Kidney glomerular epithelial cell (primary cell): ENCODE measurements at regions not wholly inside any gene's neighbourhood (a gene's known extent, or its start where the extent isn't known, plus 50 kb on each side); places are given as distances from the start of the nearest gene placed in this dataset.
"Not testable (repeated sequence)": the region's sequence is repeated elsewhere in the genome, so short reads cannot be mapped to it uniquely, and the experiment has no call there.

ENCODE experiments used
- DNase-seq: peaks from one replicate; lab custom pipeline; 2025; lab: John Stamatoyannopoulos, UW

DNA sequence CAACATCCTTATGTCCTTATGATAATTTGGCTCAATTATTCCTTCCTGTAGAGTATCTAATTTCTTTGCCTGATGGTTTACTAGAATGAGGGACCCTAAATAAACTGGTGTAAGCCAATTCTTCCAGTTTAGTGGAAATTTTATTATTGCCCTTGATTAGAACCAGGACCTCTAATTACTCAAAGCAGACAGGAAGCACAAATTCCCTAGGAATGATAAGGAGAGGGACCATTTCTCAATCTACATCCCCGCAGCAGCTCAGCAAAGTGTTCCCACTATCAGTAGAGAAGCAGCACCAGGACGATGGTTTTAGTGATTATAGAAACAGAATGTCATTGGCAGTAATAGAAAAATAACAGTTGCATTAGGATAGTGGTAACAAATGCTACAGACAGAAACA is 97.1 kb downstream of the PLPPR4 start:
- DNase-seq: no peak

DNA sequence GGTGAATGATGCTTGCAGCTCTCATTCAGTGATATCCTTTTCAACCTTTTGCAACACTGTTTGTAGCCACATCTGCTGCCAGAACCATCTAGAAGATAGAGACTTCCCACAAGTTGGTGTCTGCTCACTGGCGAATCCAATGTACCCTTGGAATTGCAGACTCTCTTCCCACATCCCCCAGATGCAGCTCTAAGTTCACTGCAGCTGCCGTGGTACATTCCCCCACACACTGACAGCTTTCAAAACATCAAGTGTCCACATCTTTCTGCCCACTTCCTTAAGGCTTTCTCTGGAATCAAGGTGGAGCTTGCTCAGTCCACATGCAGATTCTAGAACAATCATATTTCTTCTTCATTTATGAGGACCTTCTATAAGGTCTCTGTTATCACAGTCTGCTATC is 99.2 kb downstream of the PLPPR4 start:
- no peak for DNase-seq

DNA sequence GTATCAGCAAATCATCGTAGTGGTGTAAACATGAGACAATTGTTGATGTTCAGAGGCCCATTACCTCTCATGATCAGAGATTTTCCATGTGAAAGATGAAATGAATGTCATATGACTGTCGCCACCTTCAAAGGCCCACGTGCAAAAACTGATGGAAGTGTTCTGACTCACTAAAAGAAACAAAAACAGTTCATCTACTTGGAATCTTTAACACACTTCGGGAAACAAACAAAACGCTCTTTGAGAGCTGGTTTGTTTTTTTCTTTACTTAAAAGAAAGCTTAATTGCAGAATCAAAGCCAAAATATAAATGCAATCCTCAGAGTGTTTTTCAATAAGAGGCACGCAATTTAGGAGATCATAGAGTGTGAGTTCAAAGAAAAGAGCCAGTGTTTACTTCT is 100.8 kb downstream of the PLPPR4 start:
- DNase-seq: peak; percentile 23

DNA sequence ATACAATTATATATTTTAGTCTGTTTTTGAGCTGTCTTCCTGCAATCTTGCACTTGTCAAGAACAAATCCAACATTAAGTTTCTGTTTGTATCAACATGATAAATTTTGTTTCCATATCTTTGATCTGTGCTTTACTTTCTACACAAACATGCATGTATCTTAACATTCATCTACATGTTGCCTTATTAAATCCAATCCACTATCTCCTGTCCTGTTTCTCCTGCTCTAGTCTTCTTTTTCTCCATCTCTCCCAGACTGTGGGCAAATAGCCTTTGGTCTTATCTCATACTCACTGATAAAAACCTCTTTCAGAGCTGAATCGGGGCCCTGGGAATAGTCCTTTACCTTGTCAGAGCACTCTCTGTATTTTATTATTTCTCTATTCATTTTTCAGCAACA is 101.3 kb downstream of the PLPPR4 start:
- no peak for DNase-seq

DNA sequence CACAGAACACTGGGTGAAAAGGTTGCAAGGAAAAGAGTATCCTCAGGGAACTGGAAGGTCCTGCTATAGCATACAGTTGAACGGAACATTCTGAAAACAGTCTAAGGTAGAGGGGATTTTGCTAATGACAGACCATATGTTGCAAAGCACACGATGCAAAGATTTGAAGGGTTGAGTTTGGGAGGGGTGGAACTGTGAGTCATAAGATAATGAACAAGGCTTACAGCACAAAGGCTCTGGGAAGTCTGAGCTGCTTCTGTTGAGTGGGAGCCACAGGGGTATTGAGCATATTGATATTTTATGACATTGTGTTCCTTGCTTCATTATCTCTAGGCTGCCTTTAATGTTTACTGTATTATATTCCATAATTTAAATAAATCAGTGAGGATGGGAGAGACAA is 104.9 kb downstream of the PLPPR4 start:
- DNase-seq: no peak

DNA sequence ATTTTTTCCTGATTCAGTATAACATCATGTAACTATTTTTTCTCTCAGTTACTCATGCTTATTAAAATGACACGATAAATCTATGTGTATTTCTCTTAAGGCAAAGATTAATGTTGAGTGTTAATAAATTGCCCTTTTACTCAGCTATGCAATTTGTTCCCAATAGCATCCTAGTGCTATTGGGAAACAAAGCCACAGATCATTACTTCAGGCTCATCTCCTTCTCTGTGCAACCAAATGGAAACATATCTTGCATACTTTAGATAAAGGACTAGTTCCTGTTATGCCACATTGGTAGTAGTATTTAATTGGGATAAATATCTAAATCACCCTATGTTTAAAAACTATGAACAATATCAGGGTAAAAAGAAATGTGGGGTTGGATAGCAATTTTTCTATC is 106.2 kb downstream of the PLPPR4 start:
- peak; percentile 18 for DNase-seq

DNA sequence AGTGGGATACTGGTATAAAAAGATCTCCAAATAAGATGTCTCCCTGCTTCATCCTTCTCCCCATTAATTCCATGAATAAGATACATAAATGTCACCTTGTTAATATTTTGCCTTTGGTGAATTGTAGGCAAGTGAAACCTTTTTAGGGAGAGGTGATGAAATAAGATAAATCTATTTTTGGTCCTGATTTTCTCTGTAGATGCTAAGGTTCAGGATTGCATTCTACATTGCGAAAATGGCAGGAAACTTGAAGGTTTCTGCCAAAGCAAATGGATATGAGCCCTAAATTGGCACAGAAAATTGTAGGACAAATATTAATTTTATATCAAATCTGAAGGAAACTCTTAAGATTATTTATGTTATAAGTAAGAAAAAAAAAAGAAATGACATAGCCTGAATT is 107.1 kb downstream of the PLPPR4 start:
- DNase-seq: no peak

DNA sequence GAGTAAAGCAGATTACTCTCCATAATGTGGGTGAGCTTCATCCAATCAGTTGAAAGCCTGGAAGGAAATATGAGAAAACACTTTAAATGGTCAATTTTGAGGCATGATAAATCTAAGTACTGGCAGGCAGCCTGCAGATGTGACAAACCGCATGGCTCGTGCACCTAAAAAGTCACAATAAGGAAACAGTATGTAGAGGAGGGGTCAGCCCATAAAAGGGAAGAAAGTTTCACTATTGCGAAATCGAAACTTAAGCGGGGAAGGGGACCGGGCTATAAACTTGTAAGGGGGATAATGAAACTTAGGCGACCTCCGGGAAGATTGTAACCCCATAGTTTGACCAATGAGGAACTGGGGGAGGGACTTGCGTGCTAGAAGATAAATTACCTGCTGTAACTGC is 109.8 kb downstream of the PLPPR4 start:
- no peak for DNase-seq

DNA sequence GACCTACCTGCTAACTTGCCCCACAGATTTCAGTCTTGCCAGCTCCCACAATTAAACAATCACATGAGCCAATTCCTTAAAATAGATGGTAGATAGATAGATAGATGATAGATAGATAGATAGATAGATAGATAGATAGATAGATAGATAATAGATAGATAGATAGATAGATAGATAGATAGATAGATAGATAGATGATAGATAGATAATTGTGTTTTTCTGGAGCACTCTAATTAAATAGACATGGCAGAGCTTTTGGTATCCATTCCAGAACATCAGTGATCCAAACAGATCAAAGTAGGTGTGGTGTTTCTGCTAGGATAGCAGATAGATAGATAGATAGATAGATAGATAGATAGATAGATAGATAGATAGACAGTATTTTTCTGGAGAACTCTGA is 110.4 kb downstream of the PLPPR4 start:
- not testable (repeated sequence) for DNase-seq

DNA sequence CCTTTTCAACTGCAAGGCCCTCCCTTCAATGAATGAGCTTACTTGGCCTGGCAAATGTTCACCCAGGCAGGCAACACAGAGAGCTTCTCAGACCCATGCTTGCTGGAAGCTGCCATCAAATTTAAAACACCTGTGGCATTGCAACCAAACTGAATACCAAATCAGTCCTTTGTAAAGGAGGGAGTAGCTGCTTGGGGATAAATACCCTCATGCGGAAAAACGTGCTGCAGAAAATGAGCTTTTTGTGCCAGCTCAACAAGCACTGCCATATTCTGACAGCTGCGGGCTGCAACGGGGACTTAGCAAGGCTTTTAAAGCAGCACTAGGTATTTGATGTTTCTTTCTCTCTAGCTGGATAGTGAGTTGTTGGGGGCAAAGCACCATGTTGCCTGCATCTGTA is 119.7 kb downstream of the PLPPR4 start:
- no peak for DNase-seq

DNA sequence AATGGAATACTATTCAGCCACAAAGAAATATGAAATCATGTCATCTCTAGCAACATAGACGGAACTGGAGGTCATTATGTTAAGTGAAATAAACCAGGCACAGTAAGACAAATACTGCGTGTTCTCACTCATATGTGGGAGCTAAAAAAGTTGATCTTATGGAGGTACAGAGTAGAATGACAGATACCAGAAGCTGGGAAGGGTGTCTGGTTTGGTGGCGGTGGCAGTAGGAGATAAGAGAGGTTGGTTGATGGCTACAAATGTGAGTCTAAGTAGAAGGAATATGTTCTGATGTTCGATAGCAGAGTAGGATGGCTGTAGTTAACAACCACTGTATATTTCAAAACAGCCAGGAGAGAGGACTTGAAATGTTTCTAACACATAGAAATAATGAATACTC is 121.6 kb downstream of the PLPPR4 start:
- no peak for DNase-seq

DNA sequence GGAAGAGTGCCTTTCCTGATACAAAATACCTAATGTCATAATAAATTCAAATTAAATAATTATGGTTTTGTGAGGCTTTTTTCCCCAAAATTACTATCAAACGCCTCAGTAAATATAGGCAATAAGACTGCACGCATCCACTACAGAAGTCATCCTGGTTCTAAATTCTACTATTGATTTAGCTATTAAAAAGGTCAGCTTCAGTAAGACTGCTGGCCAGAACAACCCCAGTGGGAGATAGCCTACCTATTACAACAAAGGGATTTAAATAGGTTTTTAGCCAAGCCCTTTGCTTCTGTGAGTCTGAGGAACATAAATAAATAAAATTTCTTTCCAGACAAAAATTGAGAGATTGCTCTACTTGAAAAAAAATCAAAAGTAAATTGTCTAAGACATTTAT is 132.1 kb downstream of the PLPPR4 start:
- DNase-seq: no peak

DNA sequence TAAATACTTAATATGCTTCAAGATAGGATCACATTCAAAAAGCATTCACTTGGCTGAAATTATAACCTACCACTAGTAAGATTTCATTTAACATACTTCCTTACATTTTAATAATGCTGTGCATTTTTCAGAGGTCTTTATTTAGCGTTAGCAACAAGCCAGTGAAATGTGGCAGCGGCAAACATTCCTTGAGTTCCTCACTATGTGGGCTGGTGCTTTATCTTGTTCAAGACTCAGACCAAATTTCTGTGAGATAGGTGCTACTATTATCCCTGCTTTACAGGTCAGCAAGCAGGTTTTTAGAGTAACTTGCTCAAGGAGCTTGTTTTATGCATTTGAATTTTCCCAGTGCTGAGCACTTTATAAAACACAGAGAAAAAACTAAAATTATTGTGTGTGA is 132.7 kb downstream of the PLPPR4 start:
- peak; percentile 34 for DNase-seq

DNA sequence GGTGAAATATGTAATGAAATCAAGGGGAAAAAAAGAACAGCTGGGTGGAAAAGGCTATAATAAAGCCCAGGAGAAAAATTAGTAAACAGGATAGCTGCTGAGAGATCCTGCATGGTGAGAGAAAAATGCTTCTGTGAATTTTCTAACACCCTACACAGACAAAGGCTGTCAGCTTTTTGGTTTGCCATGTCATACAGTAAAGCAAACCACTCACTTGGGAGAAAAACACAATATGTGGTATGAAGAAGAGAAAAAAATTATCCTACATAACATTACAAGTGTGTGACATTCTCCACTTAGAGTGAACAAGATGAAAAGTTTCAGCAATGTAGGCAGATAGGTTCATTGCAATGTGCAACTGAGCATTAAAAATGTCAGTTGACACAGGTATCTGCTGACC is 133.6 kb downstream of the PLPPR4 start:
- DNase-seq: no peak

DNA sequence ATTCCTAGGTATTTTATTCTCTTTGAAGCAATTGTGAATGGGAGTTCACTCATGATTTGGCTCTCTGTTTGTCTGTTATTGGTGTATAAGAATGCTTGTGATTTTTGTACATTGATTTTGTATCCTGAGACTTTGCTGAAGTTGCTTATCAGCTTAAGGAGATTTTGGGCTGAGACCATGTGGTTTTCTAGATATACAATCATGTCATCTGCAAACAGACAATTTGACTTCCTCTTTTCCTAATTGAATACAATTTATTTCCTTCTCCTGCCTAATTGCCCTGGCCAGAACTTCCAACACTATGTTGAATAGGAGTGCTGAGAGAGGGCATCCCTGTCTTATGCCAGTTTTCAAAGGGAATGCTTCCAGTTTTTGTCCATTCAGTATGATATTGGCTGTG is 137.3 kb downstream of the PLPPR4 start:
- not testable (repeated sequence) for DNase-seq

DNA sequence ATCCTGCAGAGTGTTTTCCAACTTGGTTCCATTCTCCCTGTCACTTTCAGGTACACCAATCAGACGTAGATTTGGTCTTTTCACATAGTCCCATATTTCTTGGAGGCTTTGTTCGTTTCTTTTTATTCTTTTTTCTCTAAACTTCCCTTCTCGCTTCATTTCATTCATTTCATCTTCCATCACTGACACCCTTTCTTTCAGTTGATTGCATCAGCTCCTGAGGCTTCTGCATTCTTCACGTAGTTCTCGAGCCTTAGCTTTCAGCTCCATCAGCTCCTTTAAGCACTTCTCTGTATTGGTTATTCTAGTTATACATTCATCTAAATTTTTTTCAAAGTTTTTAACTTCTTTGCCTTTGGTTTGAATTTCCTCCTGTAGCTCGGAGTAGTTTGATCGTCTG is 140.1 kb downstream of the PLPPR4 start:
- not testable (repeated sequence) for DNase-seq

DNA sequence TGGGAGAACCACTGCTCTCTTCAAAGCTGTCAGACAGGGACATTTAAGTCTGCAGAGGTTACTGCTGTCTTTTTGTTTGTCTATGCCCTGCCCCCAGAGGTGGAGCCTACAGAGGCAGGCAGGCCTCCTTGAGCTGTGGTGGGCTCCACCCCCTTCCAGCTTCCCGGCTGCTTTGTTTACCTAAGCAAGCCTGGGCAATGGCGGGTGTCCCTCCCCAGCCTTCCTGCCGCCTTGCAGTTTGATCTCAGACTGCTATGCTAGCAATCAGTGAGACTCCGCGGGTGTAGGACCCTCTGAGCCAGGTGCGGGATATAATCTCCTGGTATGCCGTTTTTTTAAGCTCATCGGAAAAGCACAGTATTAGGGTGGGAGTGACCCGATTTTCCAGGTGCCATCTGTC is 141.0 kb downstream of the PLPPR4 start:
- DNase-seq: not testable (repeated sequence)

DNA sequence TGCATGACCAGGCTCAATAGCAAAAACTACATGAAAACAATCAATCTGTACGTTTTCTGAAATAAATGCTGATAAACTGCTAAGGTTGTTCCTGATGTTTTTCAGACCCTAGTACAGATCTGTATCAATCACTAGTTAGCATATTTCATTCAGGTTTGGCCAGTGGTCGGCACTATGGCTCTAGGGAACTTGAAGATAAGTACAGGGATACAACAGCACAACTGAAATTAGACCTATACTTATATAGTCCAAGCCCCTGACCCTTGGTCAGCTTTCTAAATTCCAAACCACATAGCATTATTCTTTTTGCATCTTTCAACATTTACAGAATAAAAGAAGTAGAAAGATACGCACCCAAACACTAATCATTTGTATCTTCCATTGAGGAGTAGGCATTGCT is 142.7 kb downstream of the PLPPR4 start:
- no peak for DNase-seq

DNA sequence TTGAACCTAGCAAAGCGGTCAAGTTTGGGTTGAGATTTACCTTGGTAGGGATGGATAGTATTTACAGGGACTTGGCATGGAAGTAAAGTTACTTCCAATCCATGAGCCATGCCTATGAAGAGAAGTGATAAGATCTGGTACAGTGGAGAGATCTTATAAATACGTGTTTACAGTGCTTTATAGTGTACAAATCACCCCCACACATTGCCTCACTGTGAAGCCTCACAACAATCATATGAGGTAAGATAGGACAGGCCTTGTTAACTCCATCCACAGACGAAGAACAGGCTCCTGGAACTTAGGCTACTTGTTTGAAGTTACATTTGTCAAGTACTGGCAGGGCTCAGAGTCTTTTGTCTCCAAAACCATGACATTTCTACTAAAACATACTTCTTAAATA is 159.8 kb downstream of the PLPPR4 start:
- no peak for DNase-seq

DNA sequence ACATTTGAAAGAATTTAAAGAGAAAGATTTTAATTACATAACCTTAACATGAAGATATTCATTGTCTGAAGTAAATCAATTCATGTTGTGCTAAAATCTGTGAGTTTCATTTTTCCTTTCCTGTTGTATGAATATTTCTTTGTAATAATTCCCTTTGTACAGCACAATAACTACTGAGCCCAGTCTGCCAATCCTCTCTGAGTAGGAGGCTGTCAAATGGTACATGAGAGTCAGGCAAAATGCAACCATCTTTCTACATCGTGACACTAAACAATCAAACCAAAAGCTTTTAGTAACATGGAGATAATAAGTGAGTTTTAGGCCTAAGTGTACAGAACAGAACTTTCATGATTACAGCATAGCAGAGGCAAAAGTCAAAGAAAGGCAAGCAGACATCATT is 165.5 kb downstream of the PLPPR4 start:
- no peak for DNase-seq

DNA sequence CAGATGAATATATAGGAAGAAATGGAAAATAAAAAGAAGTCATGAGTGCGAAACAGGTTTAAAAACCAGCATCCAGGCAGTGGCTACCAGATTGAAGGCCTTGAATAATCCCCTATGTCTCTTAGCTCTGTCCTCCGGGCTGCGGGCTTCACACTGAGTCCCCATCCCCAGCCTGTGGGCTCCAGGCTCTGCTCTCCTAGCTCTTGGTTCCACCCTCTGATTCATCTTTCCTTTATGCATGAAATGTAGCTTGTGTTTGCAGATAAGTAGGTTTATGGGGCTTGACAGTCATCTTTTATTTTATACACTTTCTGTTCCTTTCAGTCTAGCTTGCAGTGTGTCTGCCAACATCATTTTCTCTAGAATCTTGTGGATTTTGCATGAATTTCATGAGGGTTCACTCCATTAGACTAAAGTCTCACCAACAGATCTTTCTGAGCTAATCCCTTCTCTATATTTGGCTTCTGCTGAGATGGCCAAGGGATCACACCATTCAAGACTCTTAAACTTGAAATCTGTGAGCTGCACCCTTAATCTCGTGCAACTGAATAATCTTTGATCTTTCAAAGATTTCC is 174.5 kb downstream of the PLPPR4 start:
- DNase-seq: no peak

DNA sequence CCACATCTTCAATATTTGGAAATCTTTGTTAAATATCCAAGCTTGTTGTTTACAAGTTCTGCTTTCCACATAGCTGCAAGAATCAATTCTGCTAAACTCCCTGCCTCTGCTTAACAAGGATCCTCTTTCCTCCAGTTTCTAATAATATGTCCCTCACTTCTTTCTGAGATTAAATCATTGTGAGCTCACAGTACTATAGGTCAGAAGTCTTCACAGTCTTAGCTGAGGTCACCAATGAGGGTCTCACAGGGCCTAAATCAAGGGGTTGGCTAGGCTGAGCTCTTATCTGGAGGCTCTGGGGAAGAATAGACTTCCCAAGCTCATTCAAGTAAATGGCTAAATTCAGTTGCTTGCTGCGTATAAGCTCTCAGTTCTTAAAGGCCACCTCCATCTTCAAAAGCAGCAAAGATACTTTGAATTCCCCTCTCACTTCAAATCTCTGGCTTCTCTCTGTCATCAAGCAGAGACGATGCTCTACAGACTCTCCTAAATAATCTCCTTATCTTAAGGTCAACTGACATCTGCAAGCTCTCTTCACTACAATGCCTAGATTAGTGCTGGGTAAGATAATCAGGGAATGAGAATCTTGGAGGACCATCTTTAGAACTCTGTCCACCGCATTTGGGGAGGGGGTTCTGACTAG is 175.3 kb downstream of the PLPPR4 start:
- no peak for DNase-seq

DNA sequence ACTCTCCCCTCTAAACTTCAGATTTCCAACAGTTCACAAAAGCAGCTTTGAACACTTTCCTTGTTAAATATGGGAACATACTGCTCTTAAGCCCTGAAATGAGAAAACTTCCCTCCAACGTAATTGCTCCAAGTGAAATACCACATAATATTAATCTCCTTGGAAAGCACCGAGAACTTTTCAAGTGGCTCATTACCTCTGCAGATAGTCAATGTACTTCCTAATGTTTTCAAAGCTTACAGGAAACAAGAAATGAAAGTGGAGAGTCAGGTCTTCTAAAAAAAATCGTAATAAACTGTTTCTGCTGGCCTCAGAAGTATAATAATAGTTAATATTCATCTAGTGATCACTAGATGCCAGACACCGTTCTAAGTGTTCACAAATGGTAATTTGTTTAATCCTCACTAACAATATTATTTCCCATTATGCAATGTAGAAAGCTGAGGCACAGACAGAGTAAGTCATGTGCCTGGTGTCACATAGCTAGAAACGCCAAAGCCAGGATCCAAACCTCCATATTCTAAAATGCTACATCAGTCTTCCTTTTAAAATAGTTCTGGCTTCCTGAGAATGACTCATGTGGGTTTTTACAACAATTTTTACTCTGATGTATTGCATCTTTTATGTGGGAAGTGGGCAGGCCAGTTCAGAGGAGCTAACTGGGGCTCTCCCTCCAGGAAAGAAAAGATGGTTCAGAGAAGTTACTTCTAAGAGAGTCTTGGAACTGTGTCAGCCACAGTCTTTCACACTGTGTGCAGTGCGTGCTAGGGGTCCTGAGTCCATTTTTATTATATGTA is 177.2 kb downstream of the PLPPR4 start:
- DNase-seq: no peak
